ENCODE measurements at regions not wholly inside any gene's neighbourhood (a gene's known extent, or its start where the extent isn't known, plus 50 kb on each side); places are given as distances from the start of the nearest gene placed in this dataset.
A peak's percentile ranks its signal among the peaks of the same experiment; 100 is the strongest.

DNA sequence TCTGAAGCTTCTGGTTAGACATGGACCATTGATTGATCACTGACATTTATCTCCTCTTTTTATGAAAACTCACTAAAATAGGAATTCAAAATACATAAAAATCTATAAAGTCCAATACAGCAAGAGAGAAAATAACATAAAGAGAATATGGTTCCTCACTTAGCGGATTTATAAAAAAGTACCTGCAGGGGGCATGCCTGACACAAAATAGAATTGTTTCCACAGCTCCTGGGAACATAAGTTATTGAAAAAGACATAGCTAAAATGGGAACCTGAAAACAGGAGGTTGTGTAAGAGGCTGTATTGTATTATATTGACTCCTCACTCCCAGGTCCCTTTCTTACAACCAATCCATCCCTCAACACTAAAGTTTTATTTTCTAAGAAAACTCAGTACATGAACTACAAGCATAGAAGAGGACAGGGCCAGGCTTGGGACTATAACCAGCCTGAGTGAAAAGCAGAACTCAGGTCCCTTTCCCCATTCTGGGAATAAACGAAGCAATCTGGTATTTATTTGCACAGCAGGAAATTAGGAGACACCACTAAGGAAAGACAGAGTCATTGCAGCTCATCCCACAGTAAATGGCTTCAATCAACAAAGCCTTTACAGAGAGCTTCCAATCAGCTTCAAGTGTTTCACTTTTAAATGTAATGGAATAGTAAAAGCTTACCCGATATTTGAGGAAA, 121.1 kb upstream of the NDST4 start:
- no peak for TF ChIP-seq EZH2 (IDR thresholded peaks at IDR 0.05; ENCODE audit: low read depth, unreplicated experiment)
- TF ChIP-seq, protein P1, sequence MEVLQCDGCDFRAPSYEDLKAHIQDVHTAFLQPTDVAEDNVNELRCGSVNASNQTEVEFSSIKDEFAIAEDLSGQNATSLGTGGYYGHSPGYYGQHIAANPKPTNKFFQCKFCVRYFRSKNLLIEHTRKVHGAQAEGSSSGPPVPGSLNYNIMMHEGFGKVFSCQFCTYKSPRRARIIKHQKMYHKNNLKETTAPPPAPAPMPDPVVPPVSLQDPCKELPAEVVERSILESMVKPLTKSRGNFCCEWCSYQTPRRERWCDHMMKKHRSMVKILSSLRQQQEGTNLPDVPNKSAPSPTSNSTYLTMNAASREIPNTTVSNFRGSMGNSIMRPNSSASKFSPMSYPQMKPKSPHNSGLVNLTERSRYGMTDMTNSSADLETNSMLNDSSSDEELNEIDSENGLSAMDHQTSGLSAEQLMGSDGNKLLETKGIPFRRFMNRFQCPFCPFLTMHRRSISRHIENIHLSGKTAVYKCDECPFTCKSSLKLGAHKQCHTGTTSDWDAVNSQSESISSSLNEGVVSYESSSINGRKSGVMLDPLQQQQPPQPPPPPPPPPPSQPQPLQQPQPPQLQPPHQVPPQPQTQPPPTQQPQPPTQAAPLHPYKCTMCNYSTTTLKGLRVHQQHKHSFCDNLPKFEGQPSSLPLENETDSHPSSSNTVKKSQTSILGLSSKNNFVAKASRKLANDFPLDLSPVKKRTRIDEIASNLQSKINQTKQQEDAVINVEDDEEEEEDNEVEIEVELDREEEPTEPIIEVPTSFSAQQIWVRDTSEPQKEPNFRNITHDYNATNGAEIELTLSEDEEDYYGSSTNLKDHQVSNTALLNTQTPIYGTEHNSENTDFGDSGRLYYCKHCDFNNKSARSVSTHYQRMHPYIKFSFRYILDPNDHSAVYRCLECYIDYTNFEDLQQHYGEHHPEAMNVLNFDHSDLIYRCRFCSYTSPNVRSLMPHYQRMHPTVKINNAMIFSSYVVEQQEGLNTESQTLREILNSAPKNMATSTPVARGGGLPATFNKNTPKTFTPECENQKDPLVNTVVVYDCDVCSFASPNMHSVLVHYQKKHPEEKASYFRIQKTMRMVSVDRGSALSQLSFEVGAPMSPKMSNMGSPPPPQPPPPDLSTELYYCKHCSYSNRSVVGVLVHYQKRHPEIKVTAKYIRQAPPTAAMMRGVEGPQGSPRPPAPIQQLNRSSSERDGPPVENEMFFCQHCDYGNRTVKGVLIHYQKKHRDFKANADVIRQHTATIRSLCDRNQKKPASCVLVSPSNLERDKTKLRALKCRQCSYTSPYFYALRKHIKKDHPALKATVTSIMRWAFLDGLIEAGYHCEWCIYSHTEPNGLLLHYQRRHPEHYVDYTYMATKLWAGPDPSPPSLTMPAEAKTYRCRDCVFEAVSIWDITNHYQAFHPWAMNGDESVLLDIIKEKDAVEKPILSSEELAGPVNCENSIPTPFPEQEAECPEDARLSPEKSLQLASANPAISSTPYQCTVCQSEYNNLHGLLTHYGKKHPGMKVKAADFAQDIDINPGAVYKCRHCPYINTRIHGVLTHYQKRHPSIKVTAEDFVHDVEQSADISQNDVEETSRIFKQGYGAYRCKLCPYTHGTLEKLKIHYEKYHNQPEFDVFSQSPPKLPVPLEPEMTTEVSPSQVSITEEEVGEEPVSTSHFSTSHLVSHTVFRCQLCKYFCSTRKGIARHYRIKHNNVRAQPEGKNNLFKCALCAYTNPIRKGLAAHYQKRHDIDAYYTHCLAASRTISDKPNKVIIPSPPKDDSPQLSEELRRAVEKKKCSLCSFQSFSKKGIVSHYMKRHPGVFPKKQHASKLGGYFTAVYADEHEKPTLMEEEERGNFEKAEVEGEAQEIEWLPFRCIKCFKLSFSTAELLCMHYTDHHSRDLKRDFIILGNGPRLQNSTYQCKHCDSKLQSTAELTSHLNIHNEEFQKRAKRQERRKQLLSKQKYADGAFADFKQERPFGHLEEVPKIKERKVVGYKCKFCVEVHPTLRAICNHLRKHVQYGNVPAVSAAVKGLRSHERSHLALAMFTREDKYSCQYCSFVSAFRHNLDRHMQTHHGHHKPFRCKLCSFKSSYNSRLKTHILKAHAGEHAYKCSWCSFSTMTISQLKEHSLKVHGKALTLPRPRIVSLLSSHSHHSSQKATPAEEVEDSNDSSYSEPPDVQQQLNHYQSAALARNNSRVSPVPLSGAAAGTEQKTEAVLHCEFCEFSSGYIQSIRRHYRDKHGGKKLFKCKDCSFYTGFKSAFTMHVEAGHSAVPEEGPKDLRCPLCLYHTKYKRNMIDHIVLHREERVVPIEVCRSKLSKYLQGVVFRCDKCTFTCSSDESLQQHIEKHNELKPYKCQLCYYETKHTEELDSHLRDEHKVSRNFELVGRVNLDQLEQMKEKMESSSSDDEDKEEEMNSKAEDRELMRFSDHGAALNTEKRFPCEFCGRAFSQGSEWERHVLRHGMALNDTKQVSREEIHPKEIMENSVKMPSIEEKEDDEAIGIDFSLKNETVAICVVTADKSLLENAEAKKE (CRISPR knock-in tag; IDR thresholded peaks at IDR 0.05): no peak
- TF ChIP-seq EZH2phosphoT487 (IDR thresholded peaks at IDR 0.05; ENCODE audit: unreplicated experiment): no peak
- TF ChIP-seq POLR2AphosphoS5 (IDR thresholded peaks at IDR 0.05; ENCODE audit: low read depth): no peak
- peak; percentile 49 to 58 for TF ChIP-seq CTCF (conservative IDR thresholded peaks at IDR 0.05; ENCODE audit: low read depth in 2 of 2)
- TF ChIP-seq JUNB (IDR thresholded peaks at IDR 0.05; ENCODE audit: unreplicated experiment): no peak
- TF ChIP-seq REST (IDR thresholded peaks at IDR 0.05; ENCODE audit: unreplicated experiment): no peak
- no peak for TF ChIP-seq NANOG (IDR thresholded peaks at IDR 0.05; ENCODE audit: borderline replicate concordance)
- no peak for TF ChIP-seq ZNF114 (CRISPR knock-in tag; IDR thresholded peaks at IDR 0.05)
- no peak for TF ChIP-seq CREB1 (CRISPR knock-in tag; IDR thresholded peaks at IDR 0.05; ENCODE audit: low read depth)

Data from GM23338 (cell line).